GM19467 (cell line): ENCODE measurements at regions not wholly inside any gene's neighbourhood (a gene's known extent, or its start where the extent isn't known, plus 50 kb on each side); places are given as distances from the start of the nearest gene placed in this dataset.
"Not testable (repeated sequence)": the region's sequence is repeated elsewhere in the genome, so short reads cannot be mapped to it uniquely, and the experiment has no call there.

Experiments
- ATAC-seq: cut with Tn5 transposase; IDR thresholded peaks from one replicate; pipeline ENCODE4 v1.9.1; 2021; ENCODE audit warnings: mild to moderate bottlenecking, moderate library complexity; ENCODE audit not compliant: unreplicated experiment

DNA sequence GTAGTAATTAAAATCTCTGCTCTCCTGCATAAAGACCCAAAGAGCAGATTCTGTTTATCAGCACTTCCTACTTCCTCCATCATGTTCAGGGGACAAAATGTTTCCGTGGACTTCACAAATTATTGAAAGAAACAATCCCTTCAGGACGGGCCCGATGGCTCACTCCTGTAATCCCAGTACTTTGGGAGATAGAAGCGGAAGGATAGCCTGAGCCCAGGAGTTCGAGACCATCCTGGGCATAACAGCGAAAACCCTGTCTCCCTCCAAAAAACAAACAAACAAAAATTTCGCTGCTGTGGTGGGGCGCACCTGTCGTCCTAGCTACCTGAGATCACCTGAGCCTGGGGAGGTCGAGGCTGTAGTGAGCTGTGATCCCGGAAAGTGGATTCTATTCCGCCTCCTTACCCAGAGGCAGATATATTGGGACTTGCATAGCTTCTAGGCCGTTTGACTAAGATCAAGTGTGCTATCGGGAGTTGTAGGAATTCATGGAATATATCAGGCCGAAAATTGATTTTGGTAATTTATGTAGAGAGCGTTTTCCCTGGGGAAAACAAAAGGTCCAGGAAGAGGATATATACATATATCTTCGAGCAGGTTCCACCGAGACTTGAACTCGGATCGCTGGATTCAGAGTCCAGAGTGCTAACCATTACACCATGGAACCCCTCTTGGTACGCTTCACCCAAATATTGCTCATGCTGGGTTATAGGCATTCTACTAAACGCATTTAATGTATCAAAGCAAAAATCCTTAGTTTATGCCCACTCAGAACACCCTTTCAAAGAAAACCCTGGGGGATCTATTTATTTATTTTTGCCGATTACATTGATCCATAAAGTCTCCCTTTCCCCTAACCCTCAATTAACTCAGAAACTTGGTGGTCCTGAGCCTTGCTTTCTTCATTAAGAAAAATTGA, 74.5 kb upstream of the ZNF184 start:
- no peak for ATAC-seq

- ATAC-seq: no peak
Measured at GRCh38 chr6:27546522-27546921, 73.6 kb upstream of the ZNF184 start.

DNA sequence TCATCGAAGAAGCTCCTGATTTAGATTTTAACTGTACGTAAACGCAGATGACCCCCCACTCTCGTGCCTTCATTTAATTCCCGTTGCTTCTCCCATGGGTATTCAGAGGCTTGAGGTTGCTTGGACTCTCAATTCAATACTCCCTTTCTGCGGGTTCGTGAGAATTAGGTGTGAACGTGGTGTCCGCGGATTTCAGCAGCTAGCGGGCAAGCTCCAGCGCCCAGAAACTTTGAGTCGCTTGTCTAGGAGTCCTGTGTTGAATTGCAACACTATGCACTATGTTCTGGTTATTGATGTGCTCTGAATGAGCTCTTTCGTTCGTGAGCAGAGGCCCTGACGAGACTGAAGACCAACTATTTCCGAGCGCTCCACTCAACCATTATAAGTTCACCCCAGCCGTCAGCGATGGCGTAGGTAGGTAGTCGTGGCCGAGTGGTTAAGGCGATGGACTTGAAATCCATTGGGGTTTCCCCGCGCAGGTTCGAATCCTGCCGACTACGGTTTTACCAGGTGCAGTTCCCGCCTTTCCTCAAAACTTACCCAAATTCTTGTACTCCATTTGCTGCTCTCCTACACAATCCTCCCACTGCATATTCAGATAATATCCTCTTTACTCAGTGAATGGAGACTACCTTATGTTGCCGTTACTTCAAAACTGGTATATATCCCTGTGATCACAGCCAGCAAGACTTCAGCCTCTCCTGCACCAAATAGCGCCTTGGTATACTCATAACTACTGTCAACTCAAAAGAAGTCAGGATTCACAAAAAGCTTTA, 72.6 kb upstream of the ZNF184 start:
- ATAC-seq: no peak

DNA sequence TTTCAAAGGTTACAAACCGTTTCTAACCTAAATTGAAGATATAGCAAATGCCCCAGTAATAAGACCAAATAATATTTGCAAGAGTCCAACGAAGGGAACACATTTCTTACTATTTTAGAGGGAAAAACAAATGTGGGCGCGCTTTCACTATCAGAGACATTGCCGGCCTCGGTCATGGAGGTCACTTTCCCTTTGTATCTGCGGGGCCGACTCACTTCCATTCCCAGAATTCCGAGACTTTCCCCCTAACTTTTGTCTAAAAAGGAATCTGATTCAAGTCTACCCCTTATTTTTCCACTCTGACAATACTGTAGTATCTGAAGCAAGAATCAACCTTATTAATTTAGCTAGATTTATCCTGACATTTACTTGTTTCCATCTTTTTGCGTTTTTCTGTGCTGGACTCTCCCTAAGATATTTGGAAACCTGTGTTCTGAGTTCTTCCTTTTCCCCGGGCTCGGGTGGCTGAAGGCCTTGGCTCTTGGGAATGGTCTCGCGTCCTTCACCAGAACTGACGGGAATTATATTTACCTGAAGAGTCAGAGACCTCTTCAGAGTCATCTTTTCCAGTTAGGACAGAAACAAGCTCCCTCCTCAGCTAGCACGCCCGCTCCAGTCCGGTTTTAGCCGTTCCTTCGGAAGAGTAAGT, 71.8 kb upstream of the ZNF184 start:
- ATAC-seq: no peak

GRCh38 chr6:27544135-27544534, 71.2 kb upstream of the ZNF184 start:
- not testable (repeated sequence) for ATAC-seq

DNA sequence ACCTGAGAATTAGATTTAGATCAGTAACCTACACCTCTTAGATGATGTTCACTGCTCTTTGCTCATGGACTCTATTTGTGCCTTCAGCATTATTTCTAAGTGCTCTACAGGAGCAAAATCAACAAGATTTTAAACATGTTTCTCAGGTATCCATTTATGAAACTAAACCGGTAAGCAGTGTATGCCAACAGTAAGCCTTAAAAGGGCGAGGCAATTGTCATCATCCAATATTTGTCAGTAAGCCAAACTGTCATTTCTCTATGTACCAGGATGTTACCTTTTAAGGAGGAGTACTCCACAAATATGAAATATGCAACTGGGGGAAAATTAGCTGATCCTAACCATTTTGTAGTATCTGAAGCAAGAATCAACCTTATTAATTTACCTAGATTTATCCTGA, 69.6 kb upstream of the ZNF184 start:
- no peak for ATAC-seq

- no peak for ATAC-seq
Measured at GRCh38 chr6:27541933-27542297, 69.0 kb upstream of the ZNF184 start.

GRCh38 chr6:27541212-27541932, 68.5 kb upstream of the ZNF184 start:
- ATAC-seq: no peak

- ATAC-seq: no peak
Measured at GRCh38 chr6:27539551-27539950, 66.6 kb upstream of the ZNF184 start.

- no peak for ATAC-seq
Measured at GRCh38 chr6:27532820-27533538, 60.1 kb upstream of the ZNF184 start.

DNA sequence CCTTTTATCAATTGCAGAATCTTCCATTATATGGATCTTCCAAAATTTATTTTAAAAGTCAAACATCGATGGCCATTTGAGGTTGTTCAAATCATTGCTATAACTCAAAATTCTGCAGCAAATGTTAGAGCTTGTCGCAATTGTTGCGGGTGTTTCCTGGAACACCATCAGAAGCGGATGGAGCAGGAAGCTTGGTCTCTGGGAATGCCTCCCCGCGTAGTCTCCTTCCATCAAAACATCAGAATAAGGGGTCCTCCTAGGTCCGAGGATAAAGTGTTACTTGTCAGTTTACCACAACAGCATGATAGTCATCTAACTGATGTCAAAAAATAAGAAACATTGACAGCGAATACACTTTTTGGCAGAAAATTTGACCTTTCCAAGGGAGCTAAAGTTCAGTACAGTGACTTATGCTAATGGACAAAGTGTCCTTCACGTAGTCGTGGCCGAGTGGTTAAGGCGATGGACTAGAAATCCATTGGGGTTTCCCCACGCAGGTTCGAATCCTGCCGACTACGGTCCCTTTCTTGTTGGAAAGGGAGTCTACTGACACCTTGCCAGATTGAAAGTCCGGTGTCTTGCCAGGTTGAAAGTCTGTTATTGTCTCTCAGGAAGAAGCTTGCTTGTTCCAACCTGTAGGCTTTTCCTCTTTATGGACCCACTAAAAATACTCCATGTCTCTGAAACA, 59.0 kb upstream of the ZNF184 start:
- ATAC-seq: no peak

DNA sequence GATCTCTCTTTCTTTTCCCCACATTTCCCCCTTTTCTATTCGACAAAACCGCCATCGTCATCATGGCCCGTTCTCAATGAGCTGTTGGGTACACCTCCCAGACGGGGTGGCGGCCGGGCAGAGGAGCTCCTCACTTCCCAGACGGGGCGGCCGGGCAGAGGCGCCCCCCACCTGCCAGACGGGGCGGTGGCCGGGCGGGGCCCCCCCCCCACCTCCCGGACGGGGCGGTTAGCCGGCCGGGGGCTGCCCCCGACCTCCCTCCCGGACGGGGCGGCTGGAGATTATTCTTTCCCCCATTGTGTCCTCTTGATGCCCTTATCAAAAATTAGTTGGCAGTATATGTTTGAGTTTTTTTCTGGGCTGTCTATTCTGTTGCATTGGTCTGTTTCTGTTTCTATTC, 56.9 kb upstream of the ZNF184 start:
- not testable (repeated sequence) for ATAC-seq

DNA sequence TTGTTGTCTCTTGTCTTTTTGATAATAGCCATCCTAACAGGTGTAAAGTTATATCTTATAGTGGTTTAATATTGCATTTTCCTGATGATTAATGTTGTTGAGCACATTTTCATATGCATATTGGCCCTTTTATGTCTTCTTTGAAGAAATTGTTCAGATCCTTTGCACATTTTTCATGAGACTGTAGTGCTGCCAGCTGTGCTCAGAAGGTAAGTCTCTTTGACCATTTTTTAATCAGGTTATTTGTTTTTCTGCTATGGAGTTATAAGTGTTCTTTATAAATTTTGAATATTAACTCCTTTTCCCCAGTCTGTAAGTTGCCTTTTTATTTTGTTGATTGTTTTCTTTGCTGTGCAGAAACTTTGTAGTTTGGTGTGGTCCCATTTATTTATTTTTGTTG, 55.8 kb upstream of the ZNF184 start:
- ATAC-seq: no peak
